IMR-90 (cell line): ENCODE measurements at regions not wholly inside any gene's neighbourhood (a gene's known extent, or its start where the extent isn't known, plus 50 kb on each side); places are given as distances from the start of the nearest gene placed in this dataset.

Experiments
- ATAC-seq: fragments of 200-7000 bp; cut with Tn5 transposase; 2 replicates; pipeline ENCODE4 v1.9.1; 2020; ENCODE audit warnings: low read depth, mild to moderate bottlenecking, moderate library complexity
- BruUV-seq: library from RNA; stranded (reverse); fragments of 400-500 nt; replicated peaks from 2 replicates; lab custom pipeline; 2021; lab: Mats Ljungman, UMichigan
- CTCF ChIA-PET: fragments of 300-600 bp; formaldehyde crosslinking; extraction: SDS; loops from one replicate; lab custom pipeline; 2021; ENCODE audit warnings: antibody characterized with exemption; lab: Yijun Ruan, JAX
- POLR2A ChIA-PET: fragments of 300-600 bp; sonication (Branson Sonifier 250); formaldehyde crosslinking; loops from one replicate; lab custom pipeline; 2022; ENCODE audit warnings: antibody characterized with exemption; ENCODE audit not compliant: unreplicated experiment; lab: Charles Lee
- DNase-seq: peaks from one replicate; pipeline ENCODE4 v3.0.0; 2013
- H2AFZ ChIP-seq: replicated peaks from 2 replicates; pipeline ENCODE3; 2013; ENCODE audit warnings: low read length, mild to moderate bottlenecking; ENCODE audit not compliant: poor library complexity
- H2AK5ac ChIP-seq: 2 replicates; pipeline ENCODE4 v1.6.1; 2013; ENCODE audit warnings: low read depth, low read length, inconsistent platforms
- H2AK9ac ChIP-seq: replicated peaks from 2 replicates; pipeline ENCODE3; 2013; ENCODE audit warnings: mild to moderate bottlenecking, low read depth, low read length, moderate library complexity; ENCODE audit not compliant: poor library complexity
- H2BK120ac ChIP-seq: 2 replicates; pipeline ENCODE4 v1.6.1; 2013; ENCODE audit warnings: low read depth, low read length, inconsistent platforms
- H2BK15ac ChIP-seq: 3 replicates; pipeline ENCODE4 v1.6.1; 2013; ENCODE audit warnings: low read depth, low read length, inconsistent platforms
- H2BK20ac ChIP-seq: 2 replicates; pipeline ENCODE4 v1.6.1; 2013; ENCODE audit warnings: low read depth, mild to moderate bottlenecking, inconsistent platforms, low read length, moderate library complexity
- H2BK5ac ChIP-seq: 2 replicates; pipeline ENCODE4 v1.6.1; 2013; ENCODE audit warnings: mild to moderate bottlenecking, low read depth, low read length, inconsistent platforms; ENCODE audit not compliant: poor library complexity, severe bottlenecking
- H3K14ac ChIP-seq: replicated peaks from 2 replicates; pipeline ENCODE4 v1.6.1; 2013; ENCODE audit warnings: low read depth, low read length, inconsistent platforms
- H3K18ac ChIP-seq: 2 replicates; pipeline ENCODE4 v1.6.1; 2013; ENCODE audit warnings: low read depth, low read length, control low read depth
- H3K23ac ChIP-seq: 2 replicates; pipeline ENCODE4 v1.6.1; 2013; ENCODE audit warnings: low read depth, low read length, inconsistent platforms
- H3K27ac ChIP-seq: 2 replicates; pipeline ENCODE4 v1.5.1; 2013; ENCODE audit warnings: mild to moderate bottlenecking, control low read depth, low read length; ENCODE audit not compliant: insufficient read depth
- H3K27me3 ChIP-seq: 2 replicates; pipeline ENCODE4 v1.6.1; 2013; ENCODE audit warnings: low read length; ENCODE audit not compliant: control insufficient read depth, insufficient read depth
- H3K36me3 ChIP-seq: 2 replicates; pipeline ENCODE4 v1.6.1; 2013; ENCODE audit warnings: low read length, mixed read lengths; ENCODE audit not compliant: control insufficient read depth, insufficient read depth
- H3K4ac ChIP-seq: 2 replicates; pipeline ENCODE4 v1.6.1; 2013; ENCODE audit warnings: low read depth, low read length, inconsistent platforms
- H3K4me1 ChIP-seq: 2 replicates; pipeline ENCODE4 v1.6.1; 2013; ENCODE audit warnings: low read length, mixed read lengths; ENCODE audit not compliant: control insufficient read depth, insufficient read depth
- H3K4me2 ChIP-seq: 2 replicates; pipeline ENCODE4 v1.6.1; 2013; ENCODE audit warnings: low read depth, mild to moderate bottlenecking, control low read depth, low read length, moderate library complexity
- H3K4me3 ChIP-seq: 2 replicates; pipeline ENCODE4 v1.5.1; 2013; ENCODE audit warnings: low read depth, mild to moderate bottlenecking, control low read depth, low read length, moderate library complexity; ENCODE audit not compliant: insufficient read depth
- H3K56ac ChIP-seq: 2 replicates; pipeline ENCODE4 v1.6.1; 2013; ENCODE audit warnings: low read length, inconsistent platforms; ENCODE audit not compliant: insufficient read depth; ENCODE audit errors: extremely low read depth
- H3K79me1 ChIP-seq, 2 experiments: 2 replicates each; pipeline ENCODE4 v1.6.1; 2013; ENCODE audit warnings: low read length in 2 of 2, inconsistent platforms in 1 of 2, low read depth in 1 of 2
- H3K9ac ChIP-seq: 2 replicates; pipeline ENCODE4 v1.6.1; 2013; ENCODE audit warnings: low read depth, low read length, control low read depth
- H3K9me1 ChIP-seq: 2 replicates; pipeline ENCODE4 v1.6.1; 2013; ENCODE audit warnings: low read length, inconsistent platforms; ENCODE audit not compliant: insufficient read depth
- H3K9me3 ChIP-seq: 2 replicates; pipeline ENCODE4 v1.6.1; 2013; ENCODE audit warnings: low read length; ENCODE audit not compliant: control insufficient read depth, insufficient read depth
- H4K20me1 ChIP-seq: 2 replicates; pipeline ENCODE4 v1.6.1; 2013; ENCODE audit warnings: low read length, inconsistent platforms; ENCODE audit not compliant: insufficient read depth
- H4K5ac ChIP-seq: 2 replicates; pipeline ENCODE4 v1.6.1; 2013; ENCODE audit warnings: mild to moderate bottlenecking, low read depth, low read length, control low read depth
- H4K8ac ChIP-seq, 2 experiments: 2 replicates each; pipeline ENCODE4 v1.6.1; 2013; ENCODE audit warnings: low read depth in 2 of 2, low read length in 2 of 2, control low read depth in 1 of 2, inconsistent platforms in 1 of 2
- H4K91ac ChIP-seq: 2 replicates; pipeline ENCODE4 v1.6.1; 2013; ENCODE audit warnings: low read depth, low read length, inconsistent platforms; ENCODE audit not compliant: insufficient read depth
- CEBPB ChIP-seq: IDR thresholded peaks from 2 replicates; pipeline ENCODE4 v1.6.1; 2012; ENCODE audit warnings: low read depth, low read length, improper control_type of control experiment
- RFX5 ChIP-seq: IDR thresholded peaks from 2 replicates; pipeline ENCODE4 v1.8.0; 2012; ENCODE audit warnings: low read depth, mild to moderate bottlenecking, low read length, moderate library complexity
- WGBS, 2 experiments: methylation state at CpG; one replicate each; pipeline versions ENCODE4 v1.1.5 to v1.1.7; 2013; ENCODE audit warnings: missing lambda C conversion rate in 2 of 2; ENCODE audit not compliant: insufficient read length in 1 of 2; ENCODE audit errors: extremely low coverage in 2 of 2; 5-methylcytosine and 5-hydroxymethylcytosine counted together
- dilution Hi-C: fragments of 300-500 bp; cut with HindIII; formaldehyde crosslinking; loops from one replicate; pipeline ENCODE4 v1.14.3; 2018; ENCODE audit warnings: low sequenced_read_pairs; ENCODE audit not compliant: unreplicated experiment
- in situ Hi-C: fragments of 300-500 bp; cut with MboI; formaldehyde crosslinking; loops from 3 replicates; pipeline ENCODE4 v1.14.3; 2019; ENCODE audit warnings: low sequenced_read_pairs, inconsistent platforms, mixed read lengths
- intact Hi-C: fragments of 100-400 bp; cut with micrococcal nuclease; formaldehyde crosslinking; loops from 2 replicates; pipeline ENCODE4 v1.10.0; 2022

DNA sequence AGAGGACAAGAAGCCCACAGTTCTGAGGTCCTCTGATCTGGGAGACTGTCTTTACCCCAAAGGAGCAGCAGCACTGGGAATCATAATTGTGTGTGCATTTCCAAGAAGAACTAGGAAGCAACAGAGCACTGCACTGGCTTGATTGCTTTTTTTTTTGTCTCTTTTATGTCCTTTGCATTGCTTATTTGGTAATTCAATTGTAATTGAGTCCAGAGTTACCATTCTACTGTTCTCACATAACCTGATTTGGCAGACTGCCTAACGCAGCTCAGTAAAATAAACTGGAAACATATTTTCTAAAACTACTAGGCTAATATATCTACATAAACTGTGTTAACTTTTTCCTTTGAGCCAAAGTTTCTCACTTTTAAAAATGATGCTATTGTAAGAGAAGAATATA, 190.3 kb upstream of the SLC8A1 start:
- POLR2A ChIA-PET: no interaction called here
- WGBS, 2 experiments: no CpG with 5 or more reads among the region's 1 CpG
- Histone ChIP-seq H2BK5ac (no peak overlapping the region), H4K8ac (no peak overlapping the region), H3K18ac (no peak overlapping the region), H3K27me3 (no peaks in the 10 kb centered on the region), H2BK20ac (no peak overlapping the region), H3K56ac (no peak overlapping the region), H3K4me1 (no peaks in the 10 kb centered on the region), H2BK120ac (no peak overlapping the region), H3K9me1 (no peaks in the 10 kb centered on the region), H3K79me1 (no peaks in the 10 kb centered on the region), H3K4me3 (no peak overlapping the region), H3K4ac (no peak overlapping the region), H2AFZ (no peak overlapping the region), H4K5ac (no peak overlapping the region), H2AK5ac (no peak overlapping the region), H3K9ac (no peak overlapping the region), H2AK9ac (no peak overlapping the region), H3K4me2 (no peak overlapping the region), H3K23ac (no peak overlapping the region), H3K9me3 (no peaks in the 10 kb centered on the region), H3K27ac (no peak overlapping the region), H4K91ac (no peak overlapping the region), H2BK15ac (no peak overlapping the region), H4K20me1 (no peaks in the 10 kb centered on the region), H3K36me3 (no peaks in the 10 kb centered on the region), H3K14ac (no peak overlapping the region)
- in situ Hi-C loops: no loop called here
- dilution Hi-C loops: no loop called here
- no peak for ATAC-seq
- DNase-seq: no peak
- CTCF ChIA-PET: interaction anchor here (0.8 kb wide), 1 partner anchor 8 kb away, joined by 3 read pairs; no protein-coding TSS in a partner anchor
- BruUV-seq: no TSS peak
- intact Hi-C loops: no loop called here
- TF ChIP-seq RFX5: no peak
- TF ChIP-seq CEBPB: no peak
